Activated CD4-positive, alpha-beta T cell treated with anti-CD3 and anti-CD28 coated beads, Interleukin-2, amount 10 ng/mL, durations not matched to agents 7 days and 5 days (primary cell): ENCODE measurements at regions not wholly inside any gene's neighbourhood (a gene's known extent, or its start where the extent isn't known, plus 50 kb on each side); places are given as distances from the start of the nearest gene placed in this dataset.
"Not testable (repeated sequence)": the region's sequence is repeated elsewhere in the genome, so short reads cannot be mapped to it uniquely, and the experiment has no call there.

ENCODE experiments used
- CTCF ChIA-PET: fragments of 350-600 bp; sonication (Branson Sonifier 250); formaldehyde crosslinking; loops from one replicate; lab custom pipeline; 2021; ENCODE audit warnings: antibody characterized with exemption; lab: Charles Lee
- POLR2A ChIA-PET: fragments of 350-600 bp; sonication (Branson Sonifier 250); formaldehyde crosslinking; loops from one replicate; lab custom pipeline; 2021; ENCODE audit warnings: antibody characterized with exemption; lab: Charles Lee
- DNase-seq: peaks from one replicate; pipeline ENCODE4 v3.0.0-alpha.2; 2020
- H3K27ac Mint-ChIP-seq: one replicate; pipeline ENCODE4 v1.8.0; 2021; ENCODE audit warnings: mild to moderate bottlenecking, moderate library complexity, mixed read lengths
- H3K27me3 Mint-ChIP-seq: one replicate; pipeline ENCODE4 v1.8.0; 2021; ENCODE audit warnings: mixed read lengths
- H3K36me3 Mint-ChIP-seq: one replicate; pipeline ENCODE4 v1.8.0; 2021; ENCODE audit warnings: low read depth, mixed read lengths
- H3K4me1 Mint-ChIP-seq: one replicate; pipeline ENCODE4 v1.8.0; 2021; ENCODE audit warnings: mixed read lengths
- H3K4me3 Mint-ChIP-seq: one replicate; pipeline ENCODE4 v1.8.0; 2021; ENCODE audit warnings: mild to moderate bottlenecking, moderate library complexity, mixed read lengths
- H3K9me3 Mint-ChIP-seq: one replicate; pipeline ENCODE4 v1.8.0; 2021; ENCODE audit warnings: mixed read lengths

GRCh38 chr14:105641075-105641937 lies 114.9 kb downstream of the TMEM121 start:
- Mint-ChIP-seq H3K27me3 (no peaks in the 10 kb centered on the region), H3K9me3 (no peaks in the 10 kb centered on the region)

DNA sequence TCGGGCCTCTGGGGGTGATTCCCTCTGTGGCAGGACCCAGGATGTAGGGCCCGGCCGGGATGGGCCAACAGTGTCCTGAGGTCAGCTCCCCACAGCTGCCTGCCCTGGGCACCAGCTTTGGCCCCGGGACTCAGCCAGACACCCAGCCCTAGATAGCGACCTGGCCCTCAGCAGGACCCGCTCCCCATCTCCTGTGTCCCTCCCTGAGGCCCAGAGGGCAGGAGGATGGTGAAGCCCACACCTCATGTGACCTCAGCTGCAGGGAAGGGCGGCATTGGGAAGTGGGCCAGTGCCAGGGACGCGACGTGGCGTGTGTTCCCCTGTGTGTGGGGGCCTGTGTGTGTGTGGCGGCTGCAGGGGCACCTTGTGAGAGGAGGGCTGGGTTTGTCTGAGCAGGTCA lies 115.6 kb downstream of the TMEM121 start:
- POLR2A ChIA-PET, H3K4me3 Mint-ChIP-seq: not testable (repeated sequence)

More at GRCh38 chr14:105641075-105641937, 114.9 kb downstream of the TMEM121 start:
- DNase-seq: no peak
- Mint-ChIP-seq H3K36me3 (no peaks in the 10 kb centered on the region), H3K4me1 (no peaks in the 10 kb centered on the region), H3K27ac (no peak overlapping the region), H3K4me3 (no peak overlapping the region)
- ChIA-PET CTCF (no interaction called here), POLR2A (no interaction called here)

GRCh38 chr14:105642486-105642885 lies 116.1 kb downstream of the TMEM121 start:
- H3K36me3 Mint-ChIP-seq, H3K4me1 Mint-ChIP-seq, H3K27me3 Mint-ChIP-seq, CTCF ChIA-PET, H3K4me3 Mint-ChIP-seq, POLR2A ChIA-PET, H3K9me3 Mint-ChIP-seq, H3K27ac Mint-ChIP-seq, DNase-seq: not testable (repeated sequence)

More for the DNA sequence above, 115.6 kb downstream of the TMEM121 start:
- CTCF ChIA-PET, H3K27me3 Mint-ChIP-seq, H3K4me1 Mint-ChIP-seq, DNase-seq, H3K9me3 Mint-ChIP-seq, H3K36me3 Mint-ChIP-seq, H3K27ac Mint-ChIP-seq: not testable (repeated sequence)

DNA sequence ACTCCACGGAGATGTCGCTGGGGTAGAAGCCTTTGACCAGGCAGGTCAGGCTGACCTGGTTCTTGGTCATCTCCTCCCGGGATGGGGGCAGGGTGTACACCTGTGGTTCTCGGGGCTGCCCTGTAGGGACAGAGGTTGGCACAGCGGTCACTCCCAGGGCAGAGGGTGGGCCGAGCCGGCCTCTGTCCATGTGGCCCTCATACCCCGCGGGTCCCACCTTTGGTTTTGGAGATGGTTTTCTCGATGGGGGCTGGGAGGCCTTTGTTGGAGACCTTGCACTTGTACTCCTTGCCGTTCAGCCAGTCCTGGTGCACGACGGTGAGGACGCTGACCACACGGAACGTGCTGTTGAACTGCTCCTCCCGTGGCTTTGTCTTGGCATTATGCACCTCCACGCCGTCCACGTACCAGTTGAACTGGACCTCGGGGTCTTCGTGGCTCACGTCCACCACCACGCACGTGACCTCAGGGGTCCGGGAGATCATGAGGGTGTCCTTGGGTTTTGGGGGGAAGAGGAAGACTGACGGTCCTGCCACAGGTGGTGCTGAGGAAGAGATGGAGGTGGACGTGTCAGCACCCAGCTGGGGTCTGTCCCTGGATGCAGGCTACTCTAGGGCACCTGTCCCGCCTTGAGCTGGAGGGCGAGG lies 117.1 kb downstream of the TMEM121 start:
- DNase-seq, H3K27ac Mint-ChIP-seq, CTCF ChIA-PET, H3K4me3 Mint-ChIP-seq, POLR2A ChIA-PET, H3K27me3 Mint-ChIP-seq, H3K9me3 Mint-ChIP-seq, H3K4me1 Mint-ChIP-seq, H3K36me3 Mint-ChIP-seq: not testable (repeated sequence)

DNA sequence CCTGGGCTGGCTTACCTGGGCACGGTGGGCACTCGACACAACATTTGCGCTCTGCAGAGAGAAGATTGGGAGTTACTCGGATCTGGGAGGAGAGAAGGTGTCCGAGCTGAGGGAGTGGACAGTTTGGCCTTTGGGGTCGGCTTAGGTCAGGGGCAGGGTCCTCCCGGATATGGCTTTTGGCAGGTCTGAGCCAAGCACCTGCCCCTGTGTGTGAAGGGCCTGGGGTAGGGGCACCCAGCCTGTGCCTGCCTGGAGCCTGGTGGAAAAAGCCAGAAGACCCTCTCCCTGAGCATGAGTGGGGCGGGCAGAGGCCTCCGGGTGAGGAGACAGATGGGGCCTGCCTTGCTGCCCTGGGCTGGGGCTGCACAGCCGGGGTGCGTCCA lies 117.7 kb downstream of the TMEM121 start:
- H3K27ac Mint-ChIP-seq, H3K36me3 Mint-ChIP-seq, H3K4me3 Mint-ChIP-seq, DNase-seq, CTCF ChIA-PET, H3K4me1 Mint-ChIP-seq, POLR2A ChIA-PET, H3K9me3 Mint-ChIP-seq, H3K27me3 Mint-ChIP-seq: not testable (repeated sequence)

DNA sequence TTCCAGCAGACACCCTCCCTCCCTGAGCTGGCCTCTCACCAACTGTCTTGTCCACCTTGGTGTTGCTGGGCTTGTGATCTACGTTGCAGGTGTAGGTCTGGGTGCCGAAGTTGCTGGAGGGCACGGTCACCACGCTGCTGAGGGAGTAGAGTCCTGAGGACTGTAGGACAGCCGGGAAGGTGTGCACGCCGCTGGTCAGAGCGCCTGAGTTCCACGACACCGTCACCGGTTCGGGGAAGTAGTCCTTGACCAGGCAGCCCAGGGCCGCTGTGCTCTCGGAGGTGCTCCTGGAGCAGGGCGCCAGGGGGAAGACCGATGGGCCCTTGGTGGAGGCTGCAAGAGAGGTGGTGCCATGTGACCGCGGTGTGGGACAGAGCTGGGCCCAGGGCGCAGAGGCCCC lies 118.1 kb downstream of the TMEM121 start:
- H3K4me3 Mint-ChIP-seq, H3K9me3 Mint-ChIP-seq, DNase-seq, POLR2A ChIA-PET, H3K36me3 Mint-ChIP-seq, CTCF ChIA-PET, H3K4me1 Mint-ChIP-seq, H3K27me3 Mint-ChIP-seq, H3K27ac Mint-ChIP-seq: not testable (repeated sequence)

DNA sequence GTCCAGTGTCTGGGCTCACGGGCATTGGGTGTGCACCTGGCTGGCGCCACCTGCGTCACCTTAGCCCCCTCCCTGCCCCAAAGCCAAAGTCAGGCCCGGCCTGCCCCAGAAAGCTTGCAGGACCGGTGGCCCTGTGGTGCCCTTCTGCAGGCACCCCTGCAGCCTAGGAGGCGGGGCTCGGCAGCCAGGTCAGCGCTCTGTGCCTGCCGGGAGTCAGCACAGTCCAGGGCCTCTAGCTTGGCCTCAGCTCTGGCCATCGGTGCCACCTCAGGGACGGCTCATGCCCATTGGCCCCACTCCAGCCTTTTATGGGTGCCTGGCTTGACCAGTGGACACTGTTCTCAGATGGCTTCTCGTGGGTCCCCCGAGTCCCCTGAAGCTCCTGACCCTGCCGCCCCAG lies 118.5 kb downstream of the TMEM121 start:
- H3K4me3 Mint-ChIP-seq, H3K27ac Mint-ChIP-seq, H3K36me3 Mint-ChIP-seq, CTCF ChIA-PET, DNase-seq, H3K4me1 Mint-ChIP-seq, POLR2A ChIA-PET, H3K9me3 Mint-ChIP-seq, H3K27me3 Mint-ChIP-seq: not testable (repeated sequence)

- H3K9me3 Mint-ChIP-seq, H3K4me3 Mint-ChIP-seq, H3K27ac Mint-ChIP-seq, H3K4me1 Mint-ChIP-seq, POLR2A ChIA-PET, H3K36me3 Mint-ChIP-seq, H3K27me3 Mint-ChIP-seq, CTCF ChIA-PET, DNase-seq: not testable (repeated sequence)
Observed at GRCh38 chr14:105645389-105645788, 119.0 kb downstream of the TMEM121 start.

DNA sequence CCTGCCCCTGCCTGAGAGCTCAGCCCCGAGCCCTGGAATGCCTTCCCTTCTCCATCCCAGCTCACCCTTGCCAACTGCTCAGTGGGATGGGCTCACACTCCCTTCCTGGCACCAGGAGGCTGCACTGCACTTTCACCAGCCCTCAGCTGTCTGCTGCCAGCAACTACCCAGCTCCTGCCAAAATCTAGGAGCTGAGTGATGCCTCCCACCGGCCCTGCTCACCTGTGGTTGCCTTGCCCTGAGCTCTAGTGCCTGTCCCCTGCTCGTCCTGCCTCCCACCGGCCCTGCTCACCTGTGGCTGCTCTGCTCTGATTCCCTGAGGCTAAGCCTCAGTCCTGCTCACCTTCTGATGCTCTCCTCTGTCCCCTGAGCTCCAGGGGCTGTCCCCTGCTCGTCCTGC lies 119.8 kb downstream of the TMEM121 start:
- H3K4me1 Mint-ChIP-seq: no peaks in the 10 kb centered on the region
- H3K27ac Mint-ChIP-seq: no peak overlapping the region
- POLR2A ChIA-PET: no interaction called here
- H3K4me3 Mint-ChIP-seq: no peak overlapping the region
- no peaks in the 10 kb centered on the region for H3K36me3 Mint-ChIP-seq
- H3K27me3 Mint-ChIP-seq: no peaks in the 10 kb centered on the region
- H3K9me3 Mint-ChIP-seq: no peaks in the 10 kb centered on the region
- DNase-seq: no peak
- CTCF ChIA-PET: no interaction called here

- H3K4me3 Mint-ChIP-seq, CTCF ChIA-PET, H3K27me3 Mint-ChIP-seq, H3K9me3 Mint-ChIP-seq, H3K4me1 Mint-ChIP-seq, POLR2A ChIA-PET, H3K36me3 Mint-ChIP-seq, DNase-seq, H3K27ac Mint-ChIP-seq: not testable (repeated sequence)
Observed at GRCh38 chr14:105646711-105647281, 120.4 kb downstream of the TMEM121 start.

- H3K9me3 Mint-ChIP-seq, DNase-seq, H3K27me3 Mint-ChIP-seq, CTCF ChIA-PET, H3K36me3 Mint-ChIP-seq, H3K27ac Mint-ChIP-seq, H3K4me1 Mint-ChIP-seq, POLR2A ChIA-PET, H3K4me3 Mint-ChIP-seq: not testable (repeated sequence)
Observed at GRCh38 chr14:105647426-105647783, 121.0 kb downstream of the TMEM121 start.

- DNase-seq: no peak
- Mint-ChIP-seq H3K27me3 (no peaks in the 10 kb centered on the region), H3K27ac (peak overlapping the region; percentile 29), H3K9me3 (no peaks in the 10 kb centered on the region), H3K36me3 (no peaks in the 10 kb centered on the region), H3K4me3 (no peak overlapping the region), H3K4me1 (no peaks in the 10 kb centered on the region)
- CTCF ChIA-PET: no interaction called here
- POLR2A ChIA-PET: no interaction called here
Observed at GRCh38 chr14:105647784-105648608, 121.6 kb downstream of the TMEM121 start.
